Brain pericyte (primary cell): ENCODE measurements at regions not wholly inside any gene's neighbourhood (a gene's known extent, or its start where the extent isn't known, plus 50 kb on each side); places are given as distances from the start of the nearest gene placed in this dataset.
A peak's percentile ranks its signal among the peaks of the same experiment; 100 is the strongest.
"Not testable (repeated sequence)": the region's sequence is repeated elsewhere in the genome, so short reads cannot be mapped to it uniquely, and the experiment has no call there.

Experiments
- DNase-seq: peaks from one replicate; pipeline ENCODE4 v3.0.0-alpha.2; 2012; ENCODE audit warnings: low read depth, low spot score

DNA sequence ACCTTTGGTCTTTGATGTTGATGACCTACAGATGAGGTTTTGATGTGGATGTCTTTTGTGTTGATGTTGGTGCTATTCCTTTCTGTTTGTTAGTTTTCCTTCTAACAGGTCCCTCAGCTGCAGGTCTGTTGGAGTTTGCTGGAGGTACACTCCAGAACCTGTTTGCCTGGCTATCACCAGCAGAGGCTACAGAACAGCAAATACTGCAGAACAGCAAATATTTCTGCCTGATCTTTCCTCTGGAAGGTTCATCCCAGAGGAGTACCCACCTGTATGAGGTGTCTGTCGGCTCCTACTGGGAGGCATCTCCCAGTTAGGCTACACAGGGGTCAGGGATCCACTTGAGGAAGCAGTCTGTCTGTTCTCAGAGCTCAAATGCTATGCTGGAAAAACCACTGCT lies 694.5 kb upstream of the CDH6 start:
- DNase-seq: no peak

DNA sequence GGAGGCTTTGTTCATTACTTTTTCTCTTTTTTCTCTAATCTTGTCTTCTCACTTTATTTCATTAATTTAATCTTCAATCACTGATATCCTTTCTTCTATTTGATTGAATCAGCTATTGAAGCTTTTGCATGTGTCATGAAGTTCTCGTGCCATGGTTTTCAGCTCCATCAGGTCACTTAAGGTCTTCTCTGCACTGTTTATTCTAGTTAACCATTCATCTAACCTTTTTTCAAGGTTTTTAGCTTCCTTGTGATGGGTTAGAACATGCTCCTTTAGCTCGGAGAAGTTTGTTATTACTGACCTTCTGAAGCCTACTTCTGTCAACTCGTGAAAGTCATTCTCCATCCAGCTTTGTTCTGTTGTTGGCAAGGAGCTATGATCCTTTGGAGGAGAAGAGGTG lies 695.0 kb upstream of the CDH6 start:
- not testable (repeated sequence) for DNase-seq

- DNase-seq: not testable (repeated sequence)
These were observed 699.4 kb upstream of the CDH6 start for GRCh38 chr5:30494113-30494512.

GRCh38 chr5:30479104-30479503 lies 714.4 kb upstream of the CDH6 start:
- DNase-seq: no peak

DNA sequence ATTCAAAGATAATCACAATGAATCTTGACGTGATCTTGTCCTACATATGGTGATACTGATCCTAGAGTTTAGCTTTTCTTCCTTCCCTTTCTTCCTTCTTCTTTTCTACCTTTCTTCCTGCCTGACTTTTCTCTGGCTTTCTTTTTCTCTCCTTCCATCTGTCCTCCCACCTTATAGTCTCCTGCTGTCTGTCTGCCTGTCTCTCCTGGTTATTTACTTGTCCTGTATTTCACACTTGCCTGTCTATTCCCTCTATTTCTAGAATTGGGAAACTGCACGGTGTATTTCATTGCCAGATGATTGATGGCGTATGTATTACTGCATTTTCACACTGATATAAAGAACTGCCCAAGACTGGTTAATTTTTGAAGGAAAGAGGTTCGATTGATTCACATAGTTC lies 718.1 kb upstream of the CDH6 start:
- no peak for DNase-seq

DNA sequence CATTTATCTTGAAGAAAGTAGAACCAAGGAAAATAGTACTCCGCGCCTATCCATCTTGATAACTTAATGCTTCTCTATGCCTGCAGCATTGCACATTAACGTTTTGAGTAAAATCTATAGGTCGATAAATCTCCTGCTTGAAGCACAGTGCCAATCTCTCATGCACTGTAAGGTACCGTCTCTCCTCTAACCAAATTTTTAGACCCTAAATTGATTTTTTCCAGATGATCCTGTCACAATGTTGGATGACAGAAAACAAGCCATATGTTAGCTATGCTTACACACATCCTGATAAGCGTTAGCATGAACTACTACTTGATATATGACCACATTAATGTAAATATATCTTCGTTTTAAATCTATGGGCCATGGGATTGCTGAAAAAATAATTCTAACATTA lies 723.8 kb upstream of the CDH6 start:
- no peak for DNase-seq

GRCh38 chr5:30458681-30459080 lies 734.8 kb upstream of the CDH6 start:
- no peak for DNase-seq

- DNase-seq: not testable (repeated sequence)
These were observed 738.0 kb upstream of the CDH6 start for GRCh38 chr5:30455484-30455883.

GRCh38 chr5:30453168-30453567 lies 740.3 kb upstream of the CDH6 start:
- no peak for DNase-seq

GRCh38 chr5:30450153-30450552 lies 743.3 kb upstream of the CDH6 start:
- no peak for DNase-seq

GRCh38 chr5:30447431-30447830 lies 746.1 kb upstream of the CDH6 start:
- no peak for DNase-seq

GRCh38 chr5:30446456-30446855 lies 747.0 kb upstream of the CDH6 start:
- DNase-seq: no peak

GRCh38 chr5:30438785-30439184 lies 754.7 kb upstream of the CDH6 start:
- no peak for DNase-seq

DNA sequence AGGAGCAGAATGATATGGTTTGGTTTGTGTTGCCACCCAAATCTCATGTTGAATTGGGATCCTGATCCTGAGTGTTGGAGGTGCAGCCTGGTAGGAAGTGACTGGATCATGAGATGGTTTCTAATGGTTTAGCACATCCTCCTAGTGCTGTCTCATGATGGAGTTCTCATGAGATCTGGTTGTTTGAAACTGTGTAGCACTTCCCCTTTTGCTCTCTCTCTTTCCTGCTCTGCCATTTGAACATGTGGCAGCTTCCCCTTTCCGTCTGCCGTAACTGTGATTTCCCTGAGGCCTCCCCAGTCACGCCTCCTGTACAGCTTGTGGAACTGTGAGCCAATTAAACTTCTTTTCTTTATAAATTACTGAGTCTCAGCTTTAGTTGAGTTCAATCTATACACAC lies 756.8 kb upstream of the CDH6 start:
- no peak for DNase-seq

DNA sequence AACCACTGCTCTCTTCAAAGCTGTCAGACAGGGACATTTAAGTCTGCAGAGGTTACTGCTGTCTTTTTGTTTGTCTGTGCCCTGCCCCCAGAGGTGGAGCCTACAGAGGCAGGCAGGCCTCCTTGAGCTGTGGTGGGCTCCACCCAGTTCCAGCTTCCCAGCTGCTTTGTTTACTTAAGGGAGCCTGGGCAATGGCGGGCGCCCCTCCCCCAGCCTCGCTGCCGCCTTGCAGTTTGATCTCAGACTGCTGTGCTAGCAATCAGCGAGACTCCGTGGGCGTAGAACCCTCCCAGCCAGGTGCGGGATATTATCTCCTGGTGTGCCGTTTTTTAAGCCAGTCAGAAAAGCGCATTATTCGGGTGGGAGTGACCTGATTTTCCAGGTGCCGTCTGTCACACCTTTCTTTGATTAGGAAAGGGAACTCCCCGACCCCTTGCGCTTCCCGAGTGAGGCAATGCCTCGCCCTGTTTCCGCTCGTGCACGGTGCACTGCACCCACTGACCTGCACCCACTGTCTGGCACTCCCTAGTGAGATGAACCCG lies 764.5 kb upstream of the CDH6 start:
- DNase-seq: not testable (repeated sequence)

DNA sequence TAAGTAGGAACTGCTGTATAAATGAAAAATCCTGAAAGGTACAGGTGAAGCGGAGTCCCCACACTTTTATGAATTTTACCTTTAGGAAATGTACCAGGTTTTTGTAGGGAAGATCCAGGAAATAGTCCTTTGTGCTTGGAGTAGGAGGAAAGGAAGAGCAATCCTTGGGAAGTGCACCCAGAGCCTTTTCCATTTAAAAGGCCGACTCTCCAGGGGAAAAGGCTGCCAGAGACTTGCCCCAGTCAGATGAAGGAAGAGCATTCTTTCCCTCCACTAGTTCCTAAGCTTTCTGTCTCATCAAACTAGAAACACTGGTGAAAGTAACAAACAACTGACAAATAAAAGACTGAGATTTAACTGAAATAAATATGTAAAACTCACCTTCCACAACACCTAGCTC lies 779.4 kb upstream of the CDH6 start:
- DNase-seq: no peak

- DNase-seq: no peak
These were observed 779.9 kb upstream of the CDH6 start for GRCh38 chr5:30413540-30413939.

GRCh38 chr5:30405821-30406220 lies 787.7 kb upstream of the CDH6 start:
- no peak for DNase-seq

DNA sequence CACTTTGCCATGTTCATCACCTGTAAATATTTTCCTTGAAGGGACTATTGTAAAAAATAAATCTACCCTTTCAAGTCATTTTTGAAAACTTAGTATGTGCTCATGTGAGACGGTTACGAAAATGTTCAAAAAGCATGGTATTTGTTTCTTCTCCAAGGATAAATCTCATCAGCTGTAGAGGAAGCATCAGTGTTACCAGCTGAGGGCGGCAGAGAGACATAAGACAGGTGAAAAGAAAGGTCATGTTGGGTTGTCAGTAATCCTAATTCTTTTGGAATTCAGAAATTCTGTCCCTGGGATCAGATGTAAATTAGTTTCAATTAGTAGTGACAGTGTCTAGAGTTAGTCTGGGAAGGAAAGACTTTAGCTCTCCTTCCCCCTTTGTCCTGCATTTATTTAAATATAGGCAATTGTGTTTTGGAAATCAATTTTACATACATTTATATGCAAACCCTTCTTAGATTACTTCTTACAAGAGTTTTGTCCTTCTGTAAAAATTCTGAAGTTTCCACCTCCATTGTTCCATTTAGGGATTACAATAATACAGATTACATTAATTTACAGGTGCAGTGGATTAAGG lies 791.9 kb upstream of the CDH6 start:
- peak; percentile 12 for DNase-seq

DNA sequence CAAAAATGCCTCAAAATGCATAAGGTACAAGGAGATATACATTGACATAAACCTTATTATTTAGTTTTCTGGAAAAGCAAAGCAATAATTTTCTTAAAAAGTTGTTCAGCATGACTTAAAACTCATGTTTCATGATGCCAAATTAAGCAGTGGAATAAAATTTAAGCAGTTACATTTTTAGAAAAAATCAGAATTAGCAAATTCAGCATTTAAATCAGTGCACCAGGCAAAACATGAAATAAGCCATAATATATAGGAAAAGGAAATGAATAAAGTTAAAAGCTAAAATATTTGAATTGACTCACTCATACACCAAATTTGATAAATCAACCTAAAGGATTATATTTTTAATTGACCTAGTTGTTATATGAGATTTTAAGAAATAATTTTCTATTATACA lies 795.1 kb upstream of the CDH6 start:
- DNase-seq: no peak

DNA sequence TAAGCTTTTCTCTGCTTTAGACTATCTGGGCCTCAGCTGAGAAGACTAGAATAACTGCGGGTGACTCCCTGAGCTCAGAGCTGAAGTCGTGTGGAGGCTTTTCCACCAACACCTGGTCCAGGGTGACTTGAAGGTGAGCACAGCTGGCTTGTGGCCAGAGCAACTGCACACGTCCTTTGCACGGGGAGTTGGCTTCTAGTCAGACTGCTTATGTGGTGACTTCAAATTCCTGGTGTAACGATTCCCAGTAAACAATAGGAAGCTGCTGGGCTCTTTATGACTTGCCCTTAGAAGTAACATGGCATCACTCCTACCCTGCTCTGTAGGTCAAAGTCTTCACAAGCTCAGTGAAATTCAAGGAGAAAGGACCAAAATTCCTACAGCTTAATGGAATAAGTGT lies 800.6 kb upstream of the CDH6 start:
- no peak for DNase-seq

DNA sequence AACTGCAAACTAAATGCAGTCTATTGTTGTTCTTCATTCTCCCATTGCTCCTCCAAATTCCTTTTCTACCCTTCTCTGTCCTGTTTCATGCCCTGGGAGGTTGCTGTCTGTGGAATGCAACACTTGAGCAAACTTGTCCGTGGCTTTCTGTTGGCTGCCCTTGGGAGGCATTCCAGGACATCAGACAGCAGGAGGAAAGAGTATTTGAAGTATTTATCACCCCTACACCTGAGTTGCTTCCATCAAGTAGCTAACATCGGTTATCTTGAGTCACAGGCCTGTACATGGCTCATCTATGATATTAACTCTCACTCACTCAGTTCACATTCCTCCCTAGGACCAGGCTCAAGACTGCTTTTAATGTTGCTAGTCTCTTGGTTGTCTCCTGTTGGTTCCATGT lies 803.4 kb upstream of the CDH6 start:
- DNase-seq: no peak

DNA sequence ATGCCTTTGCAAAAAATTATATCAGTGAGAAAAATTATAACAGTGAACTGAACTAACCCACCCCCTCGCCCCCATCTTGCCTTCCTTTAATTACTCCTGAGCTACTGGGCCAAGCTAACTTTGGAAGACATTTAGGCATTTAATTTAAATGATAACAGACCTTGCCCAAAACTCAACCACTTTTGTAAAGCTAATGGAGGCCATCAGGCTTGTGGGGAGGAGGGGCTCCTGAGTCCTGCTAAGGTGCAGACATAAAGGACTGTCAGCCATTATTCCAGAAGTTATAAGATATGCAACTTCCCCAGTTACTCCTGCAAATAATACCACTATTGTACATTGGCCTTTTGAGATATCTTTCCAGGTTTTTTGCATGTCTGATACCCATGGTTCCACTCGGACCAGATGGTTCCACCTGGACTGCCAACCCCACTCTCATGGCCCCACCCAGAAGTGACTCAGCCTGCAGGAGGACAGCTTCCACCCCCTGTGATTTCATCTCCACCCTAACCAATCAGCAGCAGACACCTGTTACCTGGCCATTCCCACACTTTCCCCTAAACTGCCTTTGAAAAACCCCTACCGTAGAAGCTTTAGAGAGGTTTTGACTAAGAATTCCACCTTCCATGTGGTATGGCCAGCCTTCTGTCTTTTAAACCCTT lies 805.4 kb upstream of the CDH6 start:
- DNase-seq: no peak

GRCh38 chr5:30385754-30386153 lies 807.7 kb upstream of the CDH6 start:
- DNase-seq: no peak
